CMK (cell line): ENCODE measurements at regions not wholly inside any gene's neighbourhood (a gene's known extent, or its start where the extent isn't known, plus 50 kb on each side); places are given as distances from the start of the nearest gene placed in this dataset.
A peak's percentile ranks its signal among the peaks of the same experiment; 100 is the strongest.

Experiments used
- DNase-seq: peaks from one replicate; pipeline ENCODE4 v3.0.0-alpha.2; 2010; ENCODE audit warnings: low read depth

DNA sequence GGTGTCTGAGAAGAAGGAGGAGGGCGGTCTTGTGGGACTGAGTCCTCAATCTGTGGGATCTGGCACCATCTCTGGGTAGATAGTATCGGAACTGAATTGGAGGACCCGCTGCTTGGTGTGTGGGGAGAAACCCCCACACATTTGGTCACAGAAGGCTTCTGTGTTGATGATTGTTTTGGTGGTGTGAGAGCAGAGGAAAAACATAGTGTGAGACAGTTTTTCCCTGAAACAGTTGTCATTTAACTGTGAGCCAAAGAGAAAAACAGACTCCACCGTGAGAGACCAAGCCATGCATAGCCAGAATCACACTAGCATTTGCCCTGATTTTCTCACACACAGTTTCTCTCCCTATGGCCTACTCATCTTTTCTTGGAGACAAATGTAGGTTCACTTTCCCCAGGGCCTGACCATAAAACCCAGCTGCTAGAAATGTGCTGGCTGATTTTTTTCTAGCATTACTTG, 91.4 kb upstream of the FLRT2 start:
- DNase-seq: no peak

DNA sequence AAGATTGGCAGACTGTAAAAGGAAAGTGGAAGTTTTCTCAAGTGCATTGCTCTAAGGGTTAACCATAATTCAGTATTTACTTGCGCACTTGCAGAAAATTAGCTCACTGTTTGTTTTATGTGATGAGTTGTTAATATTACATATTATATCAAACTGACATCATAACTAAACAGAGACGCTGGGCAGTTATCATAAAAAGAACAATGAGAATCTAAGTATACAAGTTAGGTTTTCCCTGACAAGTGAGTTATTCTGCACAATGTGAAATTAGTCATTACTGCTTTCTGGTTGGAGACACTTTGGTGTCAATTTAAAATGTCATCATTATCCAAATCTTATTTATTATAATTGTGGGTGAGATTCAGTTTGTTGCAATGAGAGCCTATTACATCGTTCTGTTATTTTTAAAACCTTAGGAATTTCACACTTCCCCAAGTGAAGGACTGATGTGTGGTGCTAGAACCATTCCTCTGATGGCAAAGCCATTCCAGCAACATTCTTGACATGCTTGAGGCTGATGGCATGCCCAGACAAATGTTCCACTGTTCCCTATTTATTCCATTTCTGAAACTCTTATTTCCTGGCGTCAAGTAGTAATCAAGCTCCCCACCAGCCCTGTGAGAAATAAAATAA, 90.1 kb upstream of the FLRT2 start:
- no peak for DNase-seq

DNA sequence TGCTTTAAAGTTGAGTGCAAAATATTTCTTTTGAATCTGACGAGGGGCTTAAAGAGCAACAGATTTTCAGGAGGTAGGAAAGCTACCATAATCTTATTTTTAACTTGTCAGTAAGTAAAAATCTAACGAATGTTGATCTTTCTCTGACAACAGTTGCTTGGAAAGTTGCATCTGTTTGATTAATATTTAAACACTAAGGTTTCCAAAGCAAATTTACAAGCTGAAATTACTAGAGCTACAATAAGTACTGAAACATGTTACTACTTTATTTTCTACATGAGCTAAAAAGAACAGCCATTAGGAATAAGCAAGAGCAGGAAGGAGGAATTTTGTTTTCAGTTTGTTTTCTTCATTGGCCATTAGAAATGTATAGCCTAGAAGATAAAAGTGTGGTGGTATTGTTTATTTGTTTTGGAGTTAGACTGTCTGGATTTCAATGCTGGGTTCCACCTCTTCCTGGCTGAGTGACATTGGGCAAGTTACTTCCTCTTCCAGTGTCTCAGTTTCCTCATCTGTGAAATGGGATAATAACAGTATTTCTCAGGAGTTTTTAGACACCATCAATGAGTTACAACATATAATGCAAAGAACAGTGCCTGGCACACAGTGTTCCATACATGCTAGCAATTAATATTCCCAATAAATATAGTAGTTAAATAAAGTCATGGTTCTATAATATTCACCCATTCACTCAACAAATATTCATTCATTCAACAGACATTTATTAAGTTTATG, 87.9 kb upstream of the FLRT2 start:
- no peak for DNase-seq

DNA sequence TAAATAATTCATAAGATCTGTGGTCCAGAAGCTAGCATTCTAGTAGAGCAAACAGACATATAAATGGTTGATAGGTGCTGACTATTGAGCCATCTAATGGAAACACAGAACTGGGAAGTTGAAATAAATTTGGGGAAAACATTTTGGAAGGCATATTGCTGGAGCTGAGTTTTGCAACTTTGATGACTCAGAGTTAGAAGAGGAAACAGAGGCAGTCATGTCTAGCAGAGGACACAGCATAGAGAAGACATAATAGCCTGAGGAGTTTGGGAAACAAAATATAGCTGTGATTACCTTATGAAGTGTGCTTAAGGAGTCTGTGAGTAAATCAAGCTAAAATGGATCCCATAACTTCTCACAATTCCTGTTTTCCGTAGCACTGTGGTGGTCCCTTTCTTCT, 86.9 kb upstream of the FLRT2 start:
- no peak for DNase-seq

DNA sequence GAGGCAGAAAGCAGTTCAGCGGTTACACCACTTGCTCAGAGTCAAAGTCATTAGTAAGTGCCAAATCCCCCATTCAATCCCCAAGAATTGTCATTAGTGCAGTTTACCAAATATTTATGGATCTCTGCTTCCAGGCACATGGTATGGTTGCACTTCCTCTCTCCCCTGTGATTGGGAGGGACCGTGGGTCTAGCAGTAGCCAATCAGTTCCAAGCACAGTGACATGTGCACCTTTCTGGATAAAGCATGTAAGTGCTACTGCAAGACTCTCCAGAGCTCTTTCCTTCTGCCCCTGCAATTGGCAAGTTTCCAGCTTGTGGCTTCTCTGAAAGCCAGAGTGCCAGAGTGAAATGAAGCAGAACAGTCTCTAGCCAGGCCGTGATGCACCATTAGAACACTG, 85.3 kb upstream of the FLRT2 start:
- peak; percentile 34 for DNase-seq

DNA sequence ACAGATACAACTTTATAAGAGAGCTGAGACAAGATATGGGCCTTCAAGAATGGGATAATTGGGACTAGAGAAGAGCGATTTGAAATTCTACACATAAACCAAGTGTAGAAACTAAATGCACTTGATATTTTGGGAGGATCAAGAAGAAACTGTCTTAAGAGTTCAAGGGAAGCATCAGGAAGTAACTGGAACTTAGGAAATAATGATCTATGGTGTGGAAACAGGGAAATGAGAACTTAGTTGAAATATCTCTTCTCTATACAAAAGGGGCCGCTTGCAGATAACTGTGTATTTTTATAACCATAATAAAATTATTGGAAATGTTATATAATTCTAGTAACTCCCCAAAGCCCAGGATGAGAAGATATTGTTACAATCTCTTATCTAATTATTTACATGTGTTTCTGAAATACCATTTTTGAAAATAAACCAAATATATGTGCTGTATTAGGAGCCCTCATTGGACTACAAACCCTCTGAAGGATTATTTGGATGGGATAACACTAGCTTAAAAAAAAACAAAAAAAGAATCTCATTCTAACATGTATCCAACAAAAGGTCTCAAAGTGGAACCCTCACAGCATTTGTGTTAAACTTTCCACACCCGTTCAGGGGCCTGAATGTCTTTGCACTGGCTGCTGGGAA, 84.7 kb upstream of the FLRT2 start:
- no peak for DNase-seq

DNA sequence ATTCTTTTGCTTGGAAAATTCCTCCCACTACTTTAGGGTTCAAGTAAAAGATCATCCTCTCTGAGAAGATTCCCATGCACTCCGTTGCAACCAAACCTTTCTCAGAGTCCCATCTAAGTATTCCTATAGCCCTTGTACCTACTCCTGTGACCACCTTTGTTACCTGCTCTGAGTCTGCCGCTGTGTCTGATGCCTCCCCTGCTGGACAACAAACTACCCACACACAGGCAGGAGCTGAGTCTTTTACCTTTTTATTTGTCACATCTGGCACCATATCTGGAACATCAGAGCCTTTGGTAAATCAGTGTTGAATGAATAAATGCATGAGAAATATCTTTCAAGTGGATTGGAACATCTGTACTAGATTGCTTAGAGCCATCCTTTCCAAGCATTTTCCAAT, 82.1 kb upstream of the FLRT2 start:
- DNase-seq: no peak

DNA sequence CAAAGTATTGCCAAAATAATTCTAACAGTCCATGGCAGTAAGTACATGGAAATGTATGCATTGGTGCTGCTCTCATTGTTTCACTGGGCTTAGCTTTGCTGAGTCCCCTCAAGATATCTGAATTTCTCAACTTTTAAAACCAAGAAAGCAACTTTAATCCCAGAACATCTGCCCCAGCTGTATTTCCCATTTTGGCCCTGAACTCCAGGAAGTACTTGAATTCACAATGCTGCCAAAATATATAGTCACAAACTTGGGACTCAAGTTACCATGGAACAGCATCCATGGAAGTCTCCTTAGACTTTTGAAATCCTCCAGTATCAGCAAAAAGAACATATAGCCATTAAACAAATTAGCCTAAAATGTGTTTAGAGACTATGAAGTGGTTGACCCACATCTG, 78.5 kb upstream of the FLRT2 start:
- DNase-seq: no peak

DNA sequence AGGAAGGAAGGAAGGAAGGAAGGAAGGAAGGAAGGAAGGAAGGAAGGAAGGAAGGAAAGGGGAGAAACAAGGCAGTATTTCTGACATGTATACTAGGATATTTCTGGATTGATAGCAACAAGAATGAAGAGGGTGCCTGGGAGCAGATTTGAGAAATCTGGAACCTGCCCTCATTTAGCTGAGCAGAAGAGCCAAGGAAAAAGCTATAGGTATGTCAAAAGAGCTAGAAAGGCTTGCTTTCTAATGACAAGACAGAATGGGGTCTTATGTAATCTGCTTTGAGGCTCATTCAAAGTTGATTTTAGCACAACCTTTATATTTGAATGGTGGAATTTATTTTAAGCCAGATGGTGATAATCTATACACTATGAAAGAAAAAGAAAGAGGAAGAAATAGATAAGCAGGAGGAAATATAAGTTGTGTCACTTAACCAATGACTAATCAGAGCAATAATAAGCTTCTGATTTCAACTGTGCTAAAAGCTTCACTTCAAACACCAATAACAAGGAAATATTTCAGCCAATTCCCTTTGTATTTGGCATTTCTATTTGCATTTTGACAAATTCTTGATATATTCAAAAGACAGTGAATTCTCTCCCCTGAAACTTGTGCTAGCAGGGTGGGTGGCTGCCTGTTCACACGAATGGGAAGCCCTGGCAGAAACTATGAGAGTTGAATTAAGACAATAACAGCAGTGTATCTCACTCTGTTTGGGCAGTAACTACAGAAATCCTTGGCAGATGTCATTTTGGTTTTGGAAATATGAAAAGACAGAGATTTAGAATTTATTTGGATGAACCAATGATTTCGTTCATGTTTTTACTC, 76.3 kb upstream of the FLRT2 start:
- DNase-seq: no peak

DNA sequence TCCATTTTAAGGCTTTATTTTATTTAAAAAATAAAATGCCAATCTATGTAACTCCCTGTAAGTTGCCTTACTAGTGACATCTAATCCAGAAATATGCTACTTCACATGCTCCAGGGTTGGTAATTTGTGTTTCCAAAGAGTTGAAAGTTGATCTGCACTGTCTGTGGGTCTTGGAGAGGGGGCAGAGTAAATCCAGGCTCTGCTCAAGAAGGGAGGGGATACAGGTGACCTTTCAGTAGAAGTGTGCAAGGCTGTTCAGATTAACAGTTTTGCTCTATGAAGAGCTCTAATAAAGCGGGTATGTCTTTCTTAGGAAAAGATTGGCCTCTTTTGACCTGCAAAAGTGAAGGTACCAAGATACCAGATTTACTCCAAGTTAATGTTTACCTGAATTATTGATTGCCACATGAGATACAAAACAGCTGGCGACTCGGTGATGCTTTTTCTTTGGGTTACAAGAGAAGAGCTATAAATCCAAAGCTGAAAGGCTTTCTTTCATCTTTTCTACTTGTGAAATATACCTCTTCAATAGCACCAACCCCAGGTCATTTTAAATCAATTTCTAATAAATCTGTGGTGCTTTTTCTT, 75.6 kb upstream of the FLRT2 start:
- no peak for DNase-seq

DNA sequence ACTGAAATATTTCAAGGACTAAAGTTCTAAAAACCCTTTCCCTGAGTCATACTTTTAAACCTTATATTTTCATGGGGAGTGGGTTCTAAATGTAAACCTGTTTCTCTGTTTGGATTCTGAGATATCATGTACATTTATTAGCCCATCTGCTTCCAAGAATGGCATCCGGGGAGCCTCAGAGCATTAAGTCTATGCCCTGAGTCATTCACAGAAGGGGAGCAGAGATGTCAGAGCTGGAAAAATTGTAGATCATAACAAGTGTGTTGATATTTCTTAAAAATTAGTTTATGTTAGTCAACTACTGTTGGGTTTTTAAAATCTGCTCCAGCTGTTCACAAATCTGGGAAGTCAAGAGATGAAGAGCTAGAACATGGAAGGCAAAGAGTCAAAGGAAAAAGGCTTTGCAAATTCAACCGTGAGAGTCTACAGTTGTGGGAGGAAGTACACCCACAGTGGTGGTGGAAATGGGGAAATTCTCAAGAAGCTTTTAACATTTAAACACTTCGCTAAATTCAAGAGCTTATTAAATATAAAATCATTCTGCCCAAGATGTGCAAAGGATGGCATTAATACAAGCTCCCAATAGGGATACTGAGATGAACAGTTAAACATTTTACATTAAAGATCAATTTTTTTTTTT, 70.5 kb upstream of the FLRT2 start:
- no peak for DNase-seq

DNA sequence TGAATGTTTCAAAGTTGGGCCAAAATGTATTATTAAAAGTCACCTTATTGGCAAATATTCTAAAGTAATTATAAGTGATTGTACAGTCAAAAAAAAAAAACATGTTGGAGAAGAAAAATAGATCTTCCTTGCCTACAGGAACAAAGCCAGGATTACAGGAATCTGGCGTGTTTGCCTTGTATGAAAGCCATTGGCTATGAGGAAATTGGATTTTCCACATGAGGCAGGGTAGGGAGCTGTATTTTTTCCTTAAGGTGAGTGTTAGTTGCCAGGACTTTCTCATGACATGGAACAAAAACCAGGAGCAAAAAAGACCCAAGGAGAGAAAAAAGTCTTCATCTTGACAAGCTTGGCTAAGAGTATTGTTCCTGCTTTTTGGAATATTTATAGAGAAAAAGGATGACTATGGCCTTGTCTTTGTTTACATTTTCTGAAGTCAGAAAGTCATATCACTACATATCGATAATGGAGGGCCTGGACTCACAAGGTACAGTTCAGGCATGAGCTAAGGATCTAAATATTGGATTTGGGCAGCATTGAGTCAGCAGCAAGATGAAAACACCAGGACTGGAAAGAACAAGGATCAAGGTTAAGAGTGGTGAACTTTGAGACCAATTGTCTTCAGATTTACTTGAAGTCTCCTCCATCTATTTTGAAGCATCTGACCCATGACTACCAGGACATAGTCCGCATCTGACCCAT, 68.4 kb upstream of the FLRT2 start:
- no peak for DNase-seq

DNA sequence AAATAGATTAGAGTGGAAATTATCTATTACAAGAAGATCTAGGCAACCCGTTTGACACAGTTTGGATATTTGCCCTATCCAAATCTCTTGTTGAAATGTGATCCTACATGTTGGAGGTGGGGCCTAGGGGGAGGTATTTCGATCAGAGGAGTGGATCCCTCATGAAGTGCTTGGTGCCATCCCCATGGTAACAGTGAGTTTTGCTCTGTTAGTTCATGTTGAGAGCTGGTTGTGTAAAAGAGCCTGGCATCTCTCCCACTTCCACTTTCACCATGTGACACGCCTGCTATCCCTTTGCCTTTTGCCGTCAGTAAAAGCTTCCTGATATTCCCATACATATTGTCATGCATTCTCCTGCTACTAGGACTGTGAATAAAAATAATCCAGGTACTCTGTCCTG, 66.4 kb upstream of the FLRT2 start:
- no peak for DNase-seq

DNA sequence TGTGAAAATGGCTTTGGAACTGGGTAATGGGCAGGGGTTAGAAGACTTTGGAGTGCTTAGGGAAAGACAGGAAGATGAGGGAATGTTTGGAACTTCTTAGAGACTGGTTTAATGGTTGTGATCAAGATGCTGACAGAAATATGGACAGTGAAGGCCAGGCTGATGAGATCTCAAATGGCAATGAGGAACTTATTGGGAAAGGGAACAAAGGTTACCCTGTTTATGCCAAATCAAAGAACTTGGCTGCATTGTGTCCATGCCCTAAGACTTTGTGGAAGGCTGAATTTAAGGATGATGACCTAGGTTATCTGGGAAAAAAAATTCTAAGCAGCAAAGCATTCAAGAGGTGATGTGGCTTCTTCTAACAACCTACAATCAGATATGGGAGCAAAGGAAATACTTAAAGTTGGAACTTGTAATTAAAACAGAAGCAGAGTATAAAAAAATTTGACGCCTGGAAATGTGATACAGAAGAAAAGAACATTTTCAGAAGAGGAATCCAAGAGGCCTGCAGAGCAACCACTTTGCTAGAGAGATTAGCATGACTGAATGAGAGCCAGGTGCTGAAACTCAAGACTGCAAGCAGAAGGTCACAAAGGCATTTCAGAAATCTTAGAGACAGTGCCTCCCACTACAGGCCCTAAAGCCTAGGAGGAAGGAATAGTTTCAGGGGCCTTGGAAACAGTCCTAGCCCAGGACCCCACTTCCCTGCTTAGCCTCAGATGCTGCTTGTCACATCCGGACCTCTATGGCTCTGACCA, 65.6 kb upstream of the FLRT2 start:
- DNase-seq: no peak

DNA sequence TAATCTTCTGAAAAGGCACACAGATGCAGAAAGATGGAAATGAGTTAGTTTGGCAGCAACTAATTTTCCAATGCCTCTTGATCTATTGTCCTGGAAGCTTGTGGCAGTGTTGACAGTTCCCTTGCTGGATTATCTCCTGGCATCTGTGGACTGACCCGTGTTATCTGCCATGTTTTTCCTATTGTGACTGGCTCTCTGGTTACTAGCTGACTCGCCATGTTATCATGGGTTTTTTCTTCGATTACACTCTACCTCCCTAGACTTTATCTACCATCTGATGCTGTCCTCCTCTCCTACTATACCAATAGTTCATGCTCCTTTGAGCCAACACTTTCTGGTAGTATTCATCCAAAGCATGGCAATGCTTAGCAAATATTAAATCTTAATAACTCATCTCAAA, 63.3 kb upstream of the FLRT2 start:
- DNase-seq: no peak

DNA sequence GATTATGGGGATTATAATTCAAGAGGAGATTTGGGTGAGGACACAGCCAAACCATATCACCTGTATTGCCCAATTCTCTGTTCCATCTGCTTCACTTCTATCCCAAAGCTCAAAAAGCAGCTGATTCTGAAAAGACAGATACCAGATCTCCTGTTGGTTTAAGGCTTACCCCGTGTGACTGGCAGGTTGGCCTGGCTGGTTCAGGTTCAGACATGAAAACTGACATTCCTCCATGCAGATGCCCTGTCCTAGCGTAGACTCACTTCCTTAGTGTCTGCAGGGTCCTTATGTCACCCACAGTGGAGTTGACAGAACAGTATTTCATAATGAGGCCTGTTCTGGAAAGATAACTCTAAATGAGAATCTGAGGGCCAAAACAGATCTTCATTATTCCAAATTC, 61.1 kb upstream of the FLRT2 start:
- peak; percentile 45 for DNase-seq

DNA sequence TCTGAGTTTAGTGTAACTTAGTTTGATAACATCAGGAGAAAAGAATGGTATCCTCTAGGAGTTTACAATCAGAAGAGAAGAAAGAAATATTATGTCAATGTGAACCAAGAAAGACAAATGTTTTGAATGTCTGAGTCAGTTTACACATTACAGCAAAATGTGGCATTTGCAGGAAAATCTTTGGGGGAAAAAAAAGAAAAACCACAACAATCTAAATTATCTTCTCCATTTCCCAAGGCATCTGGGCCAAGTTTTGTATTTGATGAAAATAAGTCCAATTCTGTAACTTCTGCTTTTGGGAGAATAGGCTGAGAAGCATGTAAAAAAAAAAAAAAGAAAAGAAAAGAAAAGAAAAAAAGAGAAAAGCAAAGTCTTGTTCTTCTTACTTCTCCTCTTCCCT, 58.8 kb upstream of the FLRT2 start:
- no peak for DNase-seq

DNA sequence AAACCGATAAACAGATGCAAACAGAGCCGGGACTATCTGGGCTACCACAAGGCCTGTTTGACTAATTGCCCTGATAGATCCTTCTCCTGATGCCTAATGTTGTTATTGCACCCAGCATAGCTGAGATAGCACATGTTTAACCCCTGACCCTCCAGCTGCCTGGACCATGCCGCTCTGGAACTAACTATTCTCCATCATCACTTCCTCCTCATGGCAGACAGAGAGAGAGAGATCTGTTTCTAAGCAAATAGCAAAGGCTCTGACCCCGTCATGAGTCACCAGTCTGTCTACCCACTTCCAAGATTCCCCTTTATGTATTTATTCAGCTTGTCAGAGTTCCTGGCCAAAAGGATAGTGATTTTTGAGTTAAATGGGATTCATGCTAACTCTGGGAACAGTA, 58.2 kb upstream of the FLRT2 start:
- peak; percentile 39 for DNase-seq

DNA sequence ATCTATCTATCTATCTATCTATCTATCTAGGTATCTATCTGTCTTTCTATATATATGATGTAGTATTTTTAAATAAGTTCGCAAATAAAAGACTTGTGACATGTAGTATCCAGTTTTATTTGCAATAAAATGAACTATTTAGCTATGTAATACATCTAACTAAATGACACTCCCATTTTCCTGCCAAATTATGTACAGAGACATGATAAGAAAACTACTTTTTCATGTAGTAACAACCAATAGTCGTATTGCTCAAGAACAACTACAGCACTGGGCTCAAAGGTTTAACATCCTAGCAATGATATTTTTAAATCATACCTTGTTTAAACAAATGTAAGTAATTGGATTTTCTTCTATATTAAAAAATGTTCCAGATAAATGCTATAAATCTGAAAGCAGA, 55.5 kb upstream of the FLRT2 start:
- DNase-seq: no peak

DNA sequence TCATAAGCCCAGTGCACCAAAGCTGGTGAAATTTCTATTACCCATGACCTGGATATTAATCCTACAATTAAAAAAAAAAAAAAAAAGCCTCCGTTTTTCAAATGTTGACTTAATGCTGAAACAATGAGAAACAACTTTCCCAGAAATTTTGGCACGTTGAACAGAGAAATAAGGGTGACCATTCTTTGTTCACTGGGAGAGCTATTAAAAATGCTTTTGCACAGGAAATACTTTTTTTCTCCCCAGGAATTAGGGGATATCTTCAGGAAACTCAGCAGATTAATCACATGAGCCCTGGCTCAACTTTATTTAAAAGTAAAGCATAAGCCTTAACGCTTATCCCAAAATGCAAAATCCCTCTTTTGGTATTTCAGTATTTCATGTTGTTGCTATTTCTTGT, 54.8 kb upstream of the FLRT2 start:
- no peak for DNase-seq
